ENCODE measurements at regions not wholly inside any gene's neighbourhood (a gene's known extent, or its start where the extent isn't known, plus 50 kb on each side); places are given as distances from the start of the nearest gene placed in this dataset.
"Not testable (repeated sequence)": the region's sequence is repeated elsewhere in the genome, so short reads cannot be mapped to it uniquely, and the experiment has no call there.

DNA sequence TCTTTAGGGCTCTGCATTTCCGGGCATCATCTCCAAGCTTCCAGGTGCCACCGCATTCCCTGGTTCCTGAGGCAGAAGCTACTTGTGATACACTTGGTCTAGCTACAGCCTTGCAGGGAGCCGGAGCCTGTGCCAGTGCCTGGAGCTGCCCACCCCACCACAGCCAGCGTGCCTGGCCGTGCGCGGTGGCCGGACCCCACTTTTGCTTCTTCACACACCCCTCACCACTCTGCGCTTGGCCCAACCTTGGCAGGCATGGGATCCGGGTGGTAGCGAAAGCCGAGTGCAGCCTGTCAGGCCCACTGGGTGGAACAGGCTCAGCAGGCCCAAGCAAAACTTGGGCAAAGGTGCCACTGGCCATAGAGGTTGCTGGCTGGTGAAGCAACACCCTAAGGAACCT is 823.7 kb downstream of the GLUD2 start:
- no peak for DNase-seq (ENCODE audit: low spot score)
- no peak for TF ChIP-seq CTCF (IDR thresholded peaks at IDR 0.05; ENCODE audit: borderline replicate concordance, control extremely low read depth, extremely low read depth, insufficient read depth, missing control alignments)
- in situ Hi-C loops (cut with MboI; ENCODE audit: low sequenced_read_pairs, unreplicated experiment) = no loop called here

DNA sequence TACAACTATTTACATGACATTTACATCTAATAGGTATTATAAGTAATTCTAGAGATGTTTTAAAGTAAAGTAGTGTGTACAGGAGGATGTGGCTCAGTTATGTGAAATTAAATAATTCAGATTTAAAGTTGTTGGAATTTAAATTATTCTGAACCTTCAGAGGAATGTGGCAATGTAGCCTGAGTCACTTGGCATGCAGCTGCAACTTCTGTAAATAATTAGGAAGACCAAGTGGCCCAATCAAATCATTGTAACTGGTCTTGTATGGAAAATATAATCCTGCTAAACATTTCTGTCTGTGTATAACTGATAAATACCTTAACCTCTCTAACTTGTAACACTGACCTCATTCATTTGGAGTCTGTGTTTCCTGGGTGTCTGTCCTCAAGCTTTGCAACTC is 828.9 kb downstream of the GLUD2 start:
- in situ Hi-C loops (cut with MboI; ENCODE audit: low sequenced_read_pairs, unreplicated experiment) = no loop called here
- TF ChIP-seq CTCF (IDR thresholded peaks at IDR 0.05; ENCODE audit: borderline replicate concordance, control extremely low read depth, extremely low read depth, insufficient read depth, missing control alignments) = no peak
- DNase-seq (ENCODE audit: low spot score) = no peak

- DNase-seq (ENCODE audit: low spot score); in situ Hi-C loops (cut with MboI; ENCODE audit: low sequenced_read_pairs, unreplicated experiment): not testable (repeated sequence)
Measured at GRCh38 chrX:121877337-121877736, 829.9 kb downstream of the GLUD2 start.

DNA sequence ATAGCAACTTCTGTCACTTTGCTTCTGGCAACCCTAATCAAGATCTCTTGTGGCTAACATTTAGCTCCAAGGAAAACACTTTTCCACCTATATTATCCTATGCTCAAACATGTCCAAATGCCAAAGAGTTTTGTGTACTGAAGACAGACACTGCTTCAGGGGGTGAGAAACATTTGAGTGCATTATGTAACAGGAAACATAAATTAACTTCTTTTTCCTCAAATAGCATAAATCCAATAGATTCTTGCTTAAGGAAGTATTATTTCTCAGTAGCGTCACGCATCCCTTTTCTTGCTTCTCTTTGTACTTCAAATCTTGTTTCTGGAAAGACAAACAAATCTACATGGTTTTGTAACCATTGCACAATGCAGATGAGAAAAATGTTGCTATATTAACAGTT is 839.1 kb downstream of the GLUD2 start:
- in situ Hi-C loops (cut with MboI; ENCODE audit: low sequenced_read_pairs, unreplicated experiment) = no loop called here
- no peak for DNase-seq (ENCODE audit: low spot score)
- no peak for TF ChIP-seq CTCF (IDR thresholded peaks at IDR 0.05; ENCODE audit: borderline replicate concordance, control extremely low read depth, extremely low read depth, insufficient read depth, missing control alignments)

DNA sequence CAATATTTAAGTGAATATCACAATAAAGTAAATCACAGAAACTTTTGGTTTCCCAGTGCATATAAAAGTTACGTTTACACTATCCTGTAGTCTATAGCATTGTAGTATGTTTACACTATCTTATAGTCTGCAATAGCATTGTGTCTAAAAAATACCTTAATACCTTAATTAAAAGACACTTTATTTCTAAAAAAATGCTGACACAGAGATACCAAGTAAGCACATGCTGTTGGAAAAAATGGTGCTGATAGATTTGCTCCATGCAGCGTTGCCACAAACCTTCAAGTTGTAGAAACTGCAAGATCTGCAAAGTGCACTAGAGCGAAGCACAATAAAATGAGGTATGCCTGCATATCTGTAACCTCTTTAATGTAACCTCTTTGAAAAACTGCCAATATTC is 847.3 kb downstream of the GLUD2 start:
- DNase-seq (ENCODE audit: low spot score) = no peak
- in situ Hi-C loops (cut with MboI; ENCODE audit: low sequenced_read_pairs, unreplicated experiment) = no loop called here
- TF ChIP-seq CTCF (IDR thresholded peaks at IDR 0.05; ENCODE audit: borderline replicate concordance, control extremely low read depth, extremely low read depth, insufficient read depth, missing control alignments) = no peak

DNA sequence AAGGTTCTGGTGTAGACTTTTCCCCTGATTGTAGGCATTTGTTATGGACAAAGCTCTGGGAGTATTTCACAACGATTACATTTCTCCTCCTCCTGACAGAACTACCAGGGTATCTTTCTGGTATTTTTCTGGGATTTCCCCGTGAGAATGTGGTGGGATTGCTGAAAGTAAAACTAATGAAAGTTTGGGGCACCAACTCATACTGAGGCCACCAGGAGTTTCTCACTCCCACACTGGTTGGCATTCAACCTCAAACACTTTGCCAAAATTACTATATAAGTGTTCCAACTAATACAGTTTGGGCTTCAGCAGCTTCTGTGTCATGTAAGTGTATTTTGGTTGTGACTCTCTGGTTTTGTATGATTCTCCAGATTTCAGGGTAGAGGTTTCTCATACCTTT is 855.1 kb downstream of the GLUD2 start:
- in situ Hi-C loops (cut with MboI; ENCODE audit: low sequenced_read_pairs, unreplicated experiment) = no loop called here
- TF ChIP-seq CTCF (IDR thresholded peaks at IDR 0.05; ENCODE audit: borderline replicate concordance, control extremely low read depth, extremely low read depth, insufficient read depth, missing control alignments) = no peak
- no peak for DNase-seq (ENCODE audit: low spot score)

DNA sequence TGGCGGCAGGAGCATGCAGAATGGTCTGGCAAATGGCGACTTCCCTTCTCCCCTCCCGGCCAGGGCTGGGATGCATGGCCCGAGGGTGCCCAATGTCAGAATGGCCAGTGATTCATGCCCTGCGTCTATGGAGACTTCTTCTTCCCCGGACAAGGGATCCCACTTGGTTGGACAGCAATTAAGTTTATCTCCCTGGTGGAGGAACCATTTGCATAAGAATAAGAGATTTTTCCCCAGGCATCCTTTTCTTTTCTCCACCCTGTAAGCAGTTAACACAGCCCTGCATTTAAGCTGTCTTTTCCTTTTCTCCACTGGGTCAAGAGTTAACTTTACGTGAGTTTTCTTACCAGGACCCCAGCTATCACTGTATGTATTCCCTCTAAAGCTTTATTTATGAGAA is 856.6 kb downstream of the GLUD2 start:
- no peak for DNase-seq (ENCODE audit: low spot score)
- no peak for TF ChIP-seq CTCF (IDR thresholded peaks at IDR 0.05; ENCODE audit: borderline replicate concordance, control extremely low read depth, extremely low read depth, insufficient read depth, missing control alignments)
- in situ Hi-C loops (cut with MboI; ENCODE audit: low sequenced_read_pairs, unreplicated experiment) = no loop called here
